ENCODE measurements at regions not wholly inside any gene's neighbourhood (a gene's known extent, or its start where the extent isn't known, plus 50 kb on each side); places are given as distances from the start of the nearest gene placed in this dataset.

DNA sequence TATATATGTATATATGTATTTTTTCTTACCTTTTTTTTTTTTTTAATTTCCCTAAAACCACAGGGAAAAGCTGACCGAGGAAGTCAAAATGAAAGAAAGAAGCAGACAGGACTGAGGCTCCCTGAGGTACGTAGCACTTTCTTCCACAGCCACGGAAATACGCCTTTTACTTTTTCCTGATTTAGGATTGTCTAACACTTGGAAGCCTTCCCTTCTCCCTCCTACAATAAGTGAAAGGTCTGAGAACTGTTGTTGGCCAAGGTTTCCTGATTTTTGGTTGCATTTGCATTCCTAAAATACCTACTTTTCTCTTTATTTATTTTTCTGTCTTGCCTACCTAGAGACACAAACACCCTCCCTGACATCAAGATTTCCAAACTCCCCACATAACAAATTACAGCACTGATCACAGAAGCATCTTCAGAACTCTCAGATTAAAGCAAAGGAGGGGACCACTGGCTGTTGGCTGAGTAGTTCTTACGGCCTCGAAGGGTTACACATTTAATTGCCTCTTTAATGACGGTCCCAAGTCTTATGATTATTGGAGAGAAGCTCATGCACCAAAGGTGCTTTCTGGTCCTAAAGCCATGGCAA is 778.5 kb upstream of the FANCL start:
- no peak for DNase-seq

DNA sequence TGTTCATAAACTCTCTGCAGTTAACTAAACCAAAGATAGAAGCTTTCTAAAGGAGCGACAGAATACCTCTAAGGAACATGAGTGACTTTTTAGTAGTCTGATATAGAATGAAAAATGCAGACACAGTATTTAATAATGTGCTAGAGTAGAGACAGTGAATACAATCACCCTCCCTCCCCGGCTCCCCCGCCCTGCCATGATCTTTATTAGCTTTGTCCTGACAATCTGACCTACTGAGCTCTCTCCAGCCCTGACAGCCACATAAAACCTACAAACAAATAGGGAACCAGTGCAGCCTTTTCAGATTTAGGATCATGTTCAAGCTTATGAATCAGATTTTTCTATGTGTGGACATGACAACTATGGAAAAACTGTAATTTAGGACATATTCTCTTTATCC is 777.6 kb upstream of the FANCL start:
- no peak for DNase-seq

DNA sequence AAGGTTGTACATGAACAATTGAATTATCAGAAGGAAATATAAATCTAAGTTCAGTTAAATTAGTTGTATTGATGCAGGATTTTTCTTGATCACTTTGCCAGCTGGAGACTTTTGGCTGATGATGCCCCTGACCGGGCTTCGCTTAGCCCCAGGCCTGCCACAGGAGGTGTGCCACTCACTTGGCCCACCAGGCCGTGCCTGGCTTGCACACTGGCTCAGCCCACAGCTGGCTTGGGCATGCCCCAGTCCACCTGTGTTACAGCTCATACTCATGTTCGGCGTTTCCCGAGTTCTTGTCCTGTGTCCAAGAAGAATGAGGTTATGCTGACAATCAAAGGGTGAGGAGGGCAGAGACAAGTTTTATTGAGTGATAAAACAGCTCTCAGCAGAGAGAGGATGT is 773.9 kb upstream of the FANCL start:
- DNase-seq, result no peak

DNA sequence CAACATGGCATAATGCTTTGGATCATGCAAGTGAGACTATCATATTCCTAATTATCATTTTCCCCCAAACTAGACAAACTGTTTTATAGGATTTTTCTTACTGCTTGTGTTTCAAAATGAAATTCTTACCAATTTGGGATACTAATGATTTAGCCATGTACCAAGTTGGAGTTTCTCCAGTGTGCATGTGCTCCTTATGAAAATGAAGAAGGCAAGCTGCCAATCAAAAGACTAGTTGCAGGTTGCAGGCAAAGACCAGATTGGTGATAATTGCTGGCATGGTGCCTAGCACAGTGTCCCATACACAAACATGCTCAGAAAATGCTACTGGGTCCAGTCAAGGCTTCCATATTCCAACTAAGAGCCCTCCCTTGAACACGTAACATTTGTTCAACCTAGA is 771.8 kb upstream of the FANCL start:
- no peak for DNase-seq

DNA sequence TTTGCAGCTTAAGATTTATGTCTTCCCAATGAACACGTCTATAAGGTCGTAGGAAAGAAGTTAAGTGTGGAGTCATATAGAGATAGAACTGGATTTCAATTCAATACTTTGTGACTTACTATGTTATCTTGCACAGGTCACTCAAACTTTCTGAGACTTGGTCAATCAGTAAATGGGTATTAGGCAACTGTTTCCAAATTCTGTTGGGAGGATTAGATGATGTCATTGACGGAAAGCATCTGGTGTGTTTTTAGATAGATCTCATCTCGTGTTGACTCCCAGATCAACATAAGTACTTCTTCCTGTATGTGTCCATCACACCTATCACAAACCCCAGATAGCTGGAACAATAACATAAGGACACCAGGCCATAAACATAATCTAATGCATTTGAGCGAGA is 771.1 kb upstream of the FANCL start:
- no peak for DNase-seq

DNA sequence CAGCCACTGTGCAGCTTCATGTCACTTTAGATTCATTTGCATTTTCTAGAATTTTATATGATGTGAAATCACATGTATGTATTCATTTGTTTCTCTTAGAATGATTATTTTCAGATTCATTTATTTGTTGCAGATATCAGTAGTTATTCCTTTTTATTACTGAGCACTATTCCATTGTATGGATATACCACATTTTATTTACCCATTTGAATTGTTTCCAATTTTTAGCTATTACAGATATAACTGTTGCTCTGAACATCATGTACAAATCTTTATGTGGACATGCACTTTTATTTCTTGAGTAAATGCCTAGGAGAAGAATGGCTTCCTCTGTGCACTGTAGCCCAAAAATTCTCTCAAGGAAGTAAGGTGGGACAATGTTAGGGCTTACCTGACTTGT is 767.8 kb upstream of the FANCL start:
- DNase-seq, result no peak

DNA sequence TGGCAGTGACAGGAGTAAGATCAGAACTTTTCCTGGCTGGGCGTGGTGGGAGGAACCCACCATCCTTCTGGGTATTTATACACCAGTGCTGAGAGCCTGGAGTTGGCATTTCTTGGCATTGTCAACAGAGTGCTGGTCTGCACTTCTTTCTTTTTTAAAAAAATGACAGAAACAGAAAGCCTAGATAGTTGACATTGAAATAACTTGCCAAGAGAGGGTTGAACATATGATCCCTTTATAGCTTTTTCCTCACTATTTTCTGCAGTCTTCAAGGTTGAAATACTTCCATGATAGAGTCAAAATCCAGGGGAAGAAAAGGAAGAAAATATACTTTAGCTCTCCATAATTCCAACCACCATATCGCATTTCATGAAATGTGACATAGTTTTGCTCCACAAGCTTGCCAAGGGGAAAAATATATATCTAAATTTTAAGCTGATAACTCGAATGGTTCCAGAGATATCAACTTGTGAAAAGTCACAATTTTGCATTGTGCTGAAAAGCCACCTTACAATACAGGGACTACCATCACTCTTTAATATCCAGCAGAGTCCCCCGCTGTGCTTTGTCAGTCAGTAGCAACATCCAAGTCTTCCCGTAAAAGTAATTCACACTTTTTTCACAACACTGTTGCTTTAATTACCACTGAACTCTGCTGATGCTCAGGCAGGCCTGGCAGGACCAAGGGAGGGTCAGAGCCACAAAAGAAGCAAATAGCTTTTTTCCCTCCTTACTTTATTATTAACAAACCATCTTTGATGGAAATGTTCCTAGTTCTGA is 764.9 kb upstream of the FANCL start:
- no peak for DNase-seq

DNA sequence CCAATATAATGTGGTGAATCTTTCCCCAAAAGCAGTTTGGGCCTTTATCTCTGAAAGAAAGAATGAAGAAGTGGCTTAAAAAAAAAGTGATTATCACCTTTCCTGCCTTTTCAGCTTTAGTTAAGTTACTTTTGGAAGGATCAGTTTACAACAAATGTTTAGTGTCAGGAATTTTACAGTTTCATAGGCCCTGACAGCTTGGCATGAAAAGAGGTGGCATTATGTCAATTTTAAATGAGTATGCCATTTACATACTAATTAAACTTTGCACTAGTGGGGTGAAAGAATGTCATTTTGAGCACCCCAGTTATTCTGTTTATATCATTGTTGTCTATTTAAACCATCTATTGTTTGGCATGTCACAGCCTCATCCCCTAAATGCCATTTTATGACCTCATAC is 763.5 kb upstream of the FANCL start:
- DNase-seq, result no peak

DNA sequence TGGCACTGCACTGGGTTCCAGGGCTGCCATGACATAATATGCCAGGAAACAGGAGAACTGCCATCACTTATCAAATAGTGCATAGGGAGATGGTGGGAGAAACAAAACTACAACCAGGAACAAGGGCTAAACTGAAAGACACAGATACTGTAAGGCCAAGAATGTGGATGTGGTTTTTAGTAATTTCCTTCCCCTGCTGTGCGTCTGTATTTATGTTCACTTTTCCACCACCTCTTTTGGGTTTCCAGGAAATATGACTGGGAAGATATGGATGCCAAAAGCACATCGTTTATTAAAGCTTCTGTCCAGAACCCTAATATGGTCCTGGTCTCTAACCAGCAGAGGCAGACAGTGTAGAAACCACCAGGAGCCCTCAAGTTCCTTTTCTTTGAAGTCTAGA is 759.7 kb upstream of the FANCL start:
- DNase-seq, result no peak

DNA sequence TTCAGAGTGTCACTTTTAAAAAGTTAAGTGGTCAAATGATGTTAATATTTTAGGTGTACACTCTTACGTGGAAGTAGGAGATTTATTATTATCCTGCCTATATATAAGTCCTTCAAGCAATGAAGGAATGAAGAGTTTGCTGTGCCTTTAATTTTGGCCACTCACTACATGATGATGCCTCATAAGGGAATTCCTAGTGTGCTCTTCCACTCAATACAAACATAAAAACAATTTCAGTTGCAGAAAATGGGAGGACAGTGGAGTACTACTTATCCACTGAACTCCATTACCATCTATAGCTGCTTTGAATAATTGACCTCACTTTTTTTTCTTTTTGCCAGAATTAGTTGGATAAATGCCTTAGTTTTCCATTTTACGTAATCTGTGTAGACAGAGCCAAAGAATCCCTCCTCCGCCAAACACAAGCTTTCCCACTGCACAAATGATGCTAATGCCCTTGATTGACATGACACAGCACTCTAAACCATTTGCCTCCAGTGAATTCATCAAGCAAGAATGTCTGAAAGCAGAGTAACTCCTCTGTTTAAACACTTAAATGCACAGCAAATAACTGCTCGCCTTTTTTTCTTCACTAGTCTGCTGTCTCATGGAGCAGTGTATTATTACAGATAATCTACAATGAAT is 751.1 kb upstream of the FANCL start:
- DNase-seq, result no peak

DNA sequence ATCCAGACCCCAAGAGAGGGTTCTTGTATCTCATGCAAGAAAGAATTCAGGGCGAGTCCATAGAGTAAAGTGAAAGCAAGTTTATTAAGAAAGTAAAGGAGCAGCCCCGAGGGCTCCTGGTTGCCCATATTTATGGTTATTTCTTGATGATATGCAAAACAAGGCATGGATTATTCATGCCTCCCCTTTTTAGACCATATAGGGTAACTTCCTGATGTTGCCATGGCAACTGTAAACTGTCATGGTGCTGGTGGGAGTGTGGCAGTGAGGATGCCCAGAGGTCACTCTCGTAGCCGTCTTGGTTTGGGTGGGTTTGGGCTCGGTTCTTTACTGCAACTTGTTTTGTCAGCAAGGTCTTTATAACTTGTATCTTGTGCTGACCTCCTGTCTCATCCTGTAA is 750.2 kb upstream of the FANCL start:
- DNase-seq, result no peak

DNA sequence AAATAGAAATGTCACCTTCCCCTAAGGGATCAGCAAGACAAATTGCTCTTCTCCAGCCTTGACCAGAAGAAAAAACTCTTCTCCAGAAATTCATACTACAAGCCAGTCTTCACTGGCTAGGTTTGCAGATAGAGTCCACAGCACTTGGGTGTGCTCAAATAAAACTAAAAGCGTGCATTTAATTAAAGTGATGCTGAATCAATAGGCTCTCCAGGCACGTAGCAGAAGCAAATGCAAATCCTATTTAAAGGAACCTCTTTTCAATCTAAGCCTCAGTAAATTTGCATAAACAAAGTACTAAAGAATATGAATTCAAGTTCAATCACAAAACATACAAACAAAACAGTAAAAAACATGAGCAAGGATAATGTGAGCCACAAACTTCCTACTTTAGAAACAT is 744.4 kb upstream of the FANCL start:
- DNase-seq, result no peak

DNA sequence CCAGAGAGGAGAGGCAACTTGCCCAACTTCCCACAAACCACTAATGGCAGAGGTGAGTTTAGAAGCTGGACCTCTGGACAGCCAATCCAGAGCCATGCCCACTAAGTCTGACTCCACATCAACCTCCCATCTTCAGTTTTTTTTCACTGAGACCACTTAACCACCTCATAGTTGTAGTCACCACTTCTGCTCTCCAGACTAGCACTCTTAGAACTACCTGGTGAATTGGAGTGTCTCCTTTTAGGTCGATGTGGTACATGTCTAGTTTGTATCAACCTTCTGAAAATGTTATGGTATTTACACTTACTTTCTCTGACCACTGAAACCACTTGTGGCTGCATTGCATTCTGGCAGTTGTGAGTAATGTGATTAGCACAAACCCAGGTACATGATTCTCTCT is 743.6 kb upstream of the FANCL start:
- no peak for DNase-seq

DNA sequence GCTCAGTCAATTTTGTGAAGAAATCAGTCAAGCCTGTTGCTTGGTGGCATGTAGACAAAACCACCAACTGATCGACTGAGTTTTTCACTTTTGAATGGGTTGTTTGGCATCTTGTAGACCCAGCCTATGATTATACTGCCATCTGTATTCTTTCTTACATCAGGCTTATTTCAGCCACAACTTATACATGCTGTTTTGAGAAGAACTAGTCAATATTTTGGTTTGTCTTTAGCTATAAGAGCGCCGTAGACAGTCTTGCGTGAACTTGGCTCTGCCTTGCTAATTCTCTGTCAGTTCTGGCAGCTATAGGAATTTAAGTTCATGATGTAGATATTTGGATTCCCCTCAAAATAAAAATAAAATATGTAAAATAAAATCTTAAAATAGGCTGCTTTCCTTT is 742.0 kb upstream of the FANCL start:
- DNase-seq, result no peak

DNA sequence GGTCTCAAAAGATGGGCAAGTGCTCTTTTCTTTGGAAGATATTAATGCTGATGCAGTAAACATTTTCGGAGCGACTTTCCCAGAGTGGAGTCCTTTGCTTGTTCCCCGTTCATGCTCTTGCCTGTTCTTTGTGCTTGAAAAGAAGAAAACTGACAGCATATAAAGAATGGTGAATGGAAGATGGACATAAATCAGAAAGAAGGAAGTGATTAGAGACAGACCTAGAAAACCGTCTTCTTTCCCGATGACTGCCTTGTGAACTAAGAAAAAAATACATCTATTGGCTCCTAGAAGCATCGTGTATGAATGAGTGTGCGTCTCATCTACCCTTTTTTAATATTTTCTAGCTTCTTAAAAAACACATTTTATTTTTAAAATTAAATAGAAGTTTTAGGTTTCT is 740.1 kb upstream of the FANCL start:
- DNase-seq, result no peak

DNA sequence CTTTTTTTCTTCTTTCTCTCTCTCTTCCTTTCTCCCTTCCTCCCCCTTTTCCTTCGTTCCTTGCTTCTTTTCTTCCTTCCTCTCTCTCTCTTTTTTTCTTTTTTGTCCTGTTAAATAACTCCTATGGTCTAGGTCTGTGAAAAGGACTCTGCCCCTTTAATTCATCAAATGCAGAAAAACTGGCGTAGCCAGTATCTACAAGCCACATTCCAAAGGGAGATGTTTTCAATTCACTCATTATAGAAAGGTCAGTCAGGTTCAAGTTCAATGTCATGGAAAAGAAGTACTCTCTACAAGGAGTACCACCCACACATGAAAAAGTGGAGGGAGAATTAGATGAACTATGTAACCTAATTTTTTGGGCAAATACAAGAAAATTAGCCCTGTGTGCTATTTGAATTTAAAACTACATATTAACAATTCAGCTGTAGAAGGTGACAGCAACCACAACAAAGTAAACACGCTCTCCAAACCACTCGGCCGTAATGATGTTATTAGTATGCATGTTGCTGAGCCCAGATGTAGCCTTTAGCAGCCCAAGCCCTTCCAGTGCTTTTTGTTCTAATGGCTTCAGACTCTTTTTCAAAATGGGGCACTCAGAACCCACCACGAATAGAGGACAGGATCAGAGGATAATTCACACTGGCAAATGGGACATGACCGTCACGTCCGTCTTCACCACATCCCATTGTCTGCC is 735.4 kb upstream of the FANCL start:
- no peak for DNase-seq

DNA sequence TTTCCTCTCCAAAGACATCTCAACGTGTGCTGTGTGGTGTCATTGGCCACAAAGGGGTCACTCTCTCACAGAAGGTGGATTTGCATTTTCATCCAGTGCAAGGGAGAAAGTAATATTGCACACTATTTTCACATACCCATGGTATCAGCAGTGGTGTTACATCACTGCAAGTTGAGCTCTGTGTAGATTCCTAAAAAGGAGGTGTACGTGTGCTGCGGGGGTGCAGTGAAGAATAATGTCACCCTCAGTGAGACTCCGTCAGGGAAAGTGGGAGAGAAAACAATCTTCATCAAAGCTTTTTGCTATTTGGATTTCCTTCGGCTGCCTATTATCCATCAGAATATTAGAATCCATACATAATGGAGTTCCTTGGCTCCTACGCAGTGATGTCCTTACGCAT is 733.8 kb upstream of the FANCL start:
- DNase-seq, result no peak

DNA sequence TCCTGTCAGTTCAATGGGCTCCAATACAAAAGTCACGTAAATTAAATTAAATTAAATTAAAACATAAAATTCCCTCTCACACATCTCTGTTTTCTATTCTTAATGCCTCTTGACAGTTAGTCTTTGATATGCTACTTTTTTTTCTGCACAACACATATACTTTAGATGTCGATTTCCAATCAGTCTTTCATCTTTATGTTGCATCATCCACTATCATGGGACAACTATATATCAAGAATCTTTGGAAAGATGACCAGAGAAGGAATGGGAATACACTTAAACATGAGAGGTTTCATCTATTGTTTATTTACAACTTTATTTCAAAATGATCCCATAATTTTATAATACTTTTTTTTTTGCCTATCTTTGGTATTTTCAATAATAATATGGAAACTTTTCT is 733.3 kb upstream of the FANCL start:
- DNase-seq, result no peak

DNA sequence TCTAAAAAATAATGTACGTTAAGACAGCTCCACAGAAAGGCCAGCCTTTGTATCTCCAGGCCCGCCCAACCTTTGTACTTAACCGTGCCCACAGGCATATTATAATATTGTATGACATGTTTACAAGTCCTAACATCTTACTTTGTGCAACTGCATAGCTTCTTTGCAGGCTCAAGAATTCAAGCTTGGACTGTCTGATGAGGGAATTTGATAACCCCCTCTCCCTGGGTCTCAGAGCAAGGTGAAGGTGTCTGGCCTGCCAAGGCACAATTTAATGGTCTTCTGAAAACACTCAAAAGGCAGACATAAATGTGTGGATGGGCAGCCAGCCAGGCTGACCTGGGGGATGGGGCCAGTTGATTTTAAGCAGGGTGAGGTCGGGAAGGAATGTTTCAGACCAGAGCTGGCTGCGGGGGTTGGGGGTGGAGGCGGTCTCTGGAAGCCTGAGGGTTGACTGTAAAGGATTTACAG is 732.7 kb upstream of the FANCL start:
- DNase-seq, result no peak

DNA sequence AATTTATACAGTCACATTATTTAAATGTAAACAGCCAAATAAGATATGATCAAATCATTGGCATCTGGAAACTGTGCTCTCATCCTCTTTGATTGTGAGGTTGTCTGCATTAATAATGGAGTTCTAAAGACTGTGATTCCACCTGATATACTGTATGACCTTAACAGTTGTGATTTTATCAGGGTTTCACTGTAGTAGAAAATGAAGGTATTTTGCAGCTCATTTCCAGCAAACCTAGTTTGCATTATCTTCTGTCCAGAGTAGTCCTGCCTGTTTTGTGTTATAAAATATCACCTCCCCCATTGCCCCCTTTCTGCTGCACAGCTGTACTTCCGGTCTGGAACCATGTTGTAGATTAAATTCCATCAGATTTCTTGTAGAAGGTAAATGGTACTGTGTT is 731.6 kb upstream of the FANCL start:
- DNase-seq, result no peak

DNA sequence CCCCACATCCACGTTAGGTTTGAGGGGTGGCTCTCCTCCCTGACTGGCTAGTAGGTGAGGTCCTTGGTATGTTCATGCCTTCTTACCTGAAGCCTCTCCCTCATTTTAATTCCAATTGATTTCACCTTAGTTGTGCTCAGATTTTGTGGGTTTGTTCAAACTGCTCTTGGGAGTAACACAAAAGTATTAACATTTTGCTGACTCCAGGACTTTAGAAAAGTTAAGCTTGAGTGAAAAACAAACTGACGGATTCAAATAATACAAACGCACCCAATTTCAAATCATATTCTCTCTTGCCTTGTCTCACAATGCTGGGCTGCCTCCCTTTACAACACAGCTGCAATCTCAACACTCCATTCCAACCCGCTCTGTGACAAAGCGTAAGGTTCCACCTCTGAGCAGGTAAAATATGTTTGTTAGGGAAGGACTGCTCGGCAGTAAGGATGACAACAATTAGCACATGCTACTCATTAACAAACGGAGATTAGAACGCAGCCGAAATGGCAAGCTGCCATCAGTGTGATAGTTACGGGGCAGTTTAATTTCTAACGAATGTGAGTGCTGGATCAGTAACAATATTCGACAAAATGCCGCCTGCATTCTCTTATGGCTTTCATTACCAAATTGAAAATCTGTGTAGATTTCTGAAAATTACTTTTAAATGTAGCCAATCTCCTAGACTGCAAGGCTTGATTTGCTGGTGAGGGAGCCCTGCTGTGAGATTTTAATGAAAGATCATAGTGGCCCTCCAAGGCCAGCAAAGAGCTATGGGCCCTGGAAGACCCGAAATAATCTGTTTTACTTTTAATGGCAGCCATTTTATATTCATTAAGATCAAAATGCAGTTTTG is 730.6 kb upstream of the FANCL start:
- DNase-seq, result no peak

DNA sequence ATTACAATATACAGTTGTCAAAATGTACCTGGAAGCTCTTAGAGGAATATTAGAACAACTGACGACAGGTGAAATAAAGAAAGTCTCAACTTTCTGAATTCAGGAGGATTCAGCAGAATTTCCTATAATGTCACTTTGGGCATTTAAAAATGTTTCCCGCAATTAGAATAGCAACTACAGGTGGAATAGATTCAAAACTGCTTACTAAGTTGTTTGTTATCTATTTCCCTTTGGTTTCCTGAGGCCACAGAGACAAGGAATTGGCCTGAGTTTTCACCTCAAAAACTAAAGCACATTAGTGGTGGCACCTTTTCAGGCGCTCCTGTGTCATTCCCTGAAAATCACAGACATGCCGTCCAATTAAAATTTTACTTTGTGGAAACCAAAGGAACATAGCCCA is 729.2 kb upstream of the FANCL start:
- DNase-seq, result no peak

DNA sequence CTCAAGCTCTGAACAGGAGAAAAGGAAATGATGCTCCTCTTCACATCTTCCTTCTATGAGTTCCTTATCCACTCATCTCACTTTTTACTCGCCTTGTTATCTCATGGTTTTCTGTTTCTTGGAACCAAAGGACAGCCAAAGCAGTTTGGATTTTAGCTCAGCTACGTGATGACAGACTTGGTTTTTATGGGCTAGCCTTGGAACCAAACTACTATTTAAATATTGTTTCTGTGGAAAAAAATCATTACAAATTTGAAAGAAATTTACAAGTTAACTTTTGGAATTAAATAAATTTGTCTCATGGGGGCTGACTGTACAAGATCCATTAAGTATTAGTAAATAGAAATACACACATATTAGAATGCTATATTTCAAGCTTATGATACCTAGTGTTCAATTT is 727.8 kb upstream of the FANCL start:
- no peak for DNase-seq
